T-helper 1 cell (primary cell): ENCODE measurements at regions not wholly inside any gene's neighbourhood (a gene's known extent, or its start where the extent isn't known, plus 50 kb on each side); places are given as distances from the start of the nearest gene placed in this dataset.
"Not testable (repeated sequence)": the region's sequence is repeated elsewhere in the genome, so short reads cannot be mapped to it uniquely, and the experiment has no call there.

ENCODE experiments used
- DNase-seq, 5 donors: peaks; one replicate each; pipeline ENCODE4 v3.0.0-alpha.2; 2012 to 2020

DNA sequence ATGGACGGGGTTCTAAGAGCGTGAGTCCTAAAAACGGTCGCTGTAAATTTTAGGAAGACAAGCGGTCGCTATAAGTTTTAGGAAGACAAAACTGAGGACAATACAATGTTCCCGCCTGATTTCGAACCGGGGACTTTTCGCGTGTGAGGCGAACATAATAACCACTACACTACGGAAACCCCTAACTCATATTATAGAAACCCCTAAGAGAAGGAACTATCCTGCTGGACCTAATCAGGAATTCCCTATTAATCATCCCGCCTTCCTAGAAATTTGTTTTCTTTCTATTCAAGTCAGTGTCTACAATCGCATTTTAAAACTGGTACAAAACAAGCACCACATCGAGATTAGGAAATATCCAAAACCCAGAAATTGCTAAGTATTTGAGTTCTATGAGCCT, 183.8 kb downstream of the OR2B2 start:
- no peak for DNase-seq

DNA sequence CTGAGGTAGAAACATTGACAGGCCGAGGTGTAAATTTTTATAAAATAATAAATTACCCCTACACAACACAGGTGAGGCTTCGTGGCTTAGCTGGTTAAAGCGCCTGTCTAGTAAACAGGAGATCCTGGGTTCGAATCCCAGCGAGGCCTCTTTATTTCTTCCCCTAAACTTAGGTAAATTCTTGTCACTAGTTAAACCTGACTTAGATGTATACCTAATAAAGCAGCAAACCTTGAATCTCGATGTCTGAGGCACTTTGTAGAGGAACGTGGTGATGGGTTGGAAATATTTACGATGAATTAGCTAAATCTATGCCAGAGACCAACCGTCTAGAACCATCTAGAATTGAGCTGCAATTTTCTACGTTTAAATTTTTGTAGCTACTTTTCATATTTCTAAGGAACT, 185.6 kb downstream of the OR2B2 start:
- DNase-seq, result no peak

DNA sequence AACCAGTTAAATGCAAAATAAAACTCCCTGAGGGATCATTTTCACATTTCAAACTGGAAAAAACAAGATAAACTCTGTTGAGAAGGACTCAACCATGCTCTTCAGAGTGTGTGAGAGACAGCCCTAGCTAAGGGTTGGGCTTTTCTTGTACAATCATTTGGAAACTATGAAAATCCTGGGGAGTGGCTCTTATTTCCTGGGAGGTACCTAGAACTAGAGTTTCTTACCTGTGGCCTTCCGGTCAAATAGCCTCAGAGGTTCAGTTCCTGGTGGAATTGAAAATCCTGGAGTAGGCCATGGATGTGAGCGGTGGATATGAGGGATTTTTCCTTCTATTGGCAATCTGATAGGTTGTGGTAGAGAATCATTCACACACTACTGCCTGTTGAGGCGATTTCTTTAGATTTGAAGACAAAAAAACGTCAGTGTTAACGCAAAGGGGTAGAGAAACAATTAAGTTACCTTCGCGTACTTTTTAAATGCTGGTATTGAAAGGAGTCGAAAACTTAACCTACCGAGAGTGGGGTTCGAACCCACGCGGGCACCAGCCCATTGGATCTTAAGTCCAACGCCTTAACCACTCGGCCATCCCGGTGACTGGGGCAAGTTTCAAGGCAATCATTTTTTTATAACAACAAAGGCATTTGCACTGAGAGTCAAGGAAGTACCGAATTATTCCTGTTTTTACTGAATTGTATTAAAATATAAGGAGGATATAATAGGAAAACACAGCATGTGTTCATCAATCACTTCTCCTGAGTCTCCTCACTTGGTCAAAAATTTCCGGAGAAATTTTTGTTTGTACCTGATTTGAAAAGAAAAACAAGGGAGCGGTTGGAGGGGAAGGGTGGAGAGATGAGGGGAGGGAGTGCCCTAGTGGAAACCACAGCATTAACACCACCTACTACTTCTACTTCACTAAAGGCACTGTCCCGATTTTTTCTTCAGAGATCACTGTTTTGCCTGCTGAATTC, 191.3 kb downstream of the OR2B2 start:
- no peak for DNase-seq

DNA sequence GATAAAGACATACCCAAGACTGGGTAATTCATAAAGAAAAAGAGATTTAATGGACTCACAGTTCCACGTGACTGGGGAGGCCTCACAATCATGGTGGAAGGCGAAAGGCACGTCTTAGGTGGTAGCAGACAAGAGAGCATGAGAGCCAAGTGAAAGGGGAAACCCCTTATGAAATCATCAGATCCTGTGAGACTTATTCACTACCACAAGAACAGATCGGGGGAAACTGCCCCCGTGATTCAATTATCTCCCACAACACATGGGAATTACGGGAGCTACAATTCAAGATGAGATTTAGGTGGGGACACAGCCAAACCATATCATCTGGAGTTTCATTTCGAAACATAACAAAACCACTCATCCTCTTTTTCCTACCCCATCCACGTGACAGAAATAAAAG, 193.2 kb downstream of the OR2B2 start:
- not testable (repeated sequence) for DNase-seq

DNA sequence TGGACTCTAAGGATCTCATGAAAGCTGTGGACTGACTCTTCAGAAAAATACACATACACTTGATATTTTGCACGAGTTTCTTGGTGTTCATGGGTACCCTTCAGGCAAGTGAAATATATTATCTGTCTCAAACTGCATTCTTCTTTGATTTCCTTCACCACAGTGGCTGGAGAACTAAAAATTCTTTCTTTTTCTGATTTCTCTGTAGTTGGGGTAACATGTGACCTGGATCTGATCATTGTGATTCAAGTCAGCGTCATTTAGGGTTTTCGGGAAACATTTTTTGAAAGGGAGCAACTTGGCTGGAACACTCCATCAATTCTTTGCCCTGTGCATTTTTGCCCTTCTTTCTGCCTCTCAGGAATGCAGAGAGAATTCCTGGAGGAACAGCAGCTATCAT, 205.8 kb downstream of the OR2B2 start:
- DNase-seq, result no peak

DNA sequence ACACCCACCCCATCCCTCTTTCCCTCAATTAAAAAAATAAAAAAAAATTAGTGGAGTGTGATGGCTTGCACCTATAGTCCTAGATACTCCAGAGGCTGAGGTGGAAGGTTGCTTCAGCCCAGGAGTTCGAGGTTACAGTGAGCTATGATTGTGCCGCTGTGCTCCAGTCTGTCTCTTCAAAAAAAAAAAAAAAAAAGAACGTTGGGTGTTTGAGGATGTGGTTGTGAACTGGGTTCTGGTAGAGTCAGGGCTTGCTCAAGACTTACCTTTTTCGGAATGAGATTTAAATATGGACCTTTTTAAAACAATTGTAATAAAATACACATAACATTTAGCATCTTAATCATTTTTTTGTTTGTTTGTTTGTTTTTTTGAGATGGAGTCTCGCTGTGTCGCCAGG, 211.9 kb downstream of the OR2B2 start:
- DNase-seq, result no peak

DNA sequence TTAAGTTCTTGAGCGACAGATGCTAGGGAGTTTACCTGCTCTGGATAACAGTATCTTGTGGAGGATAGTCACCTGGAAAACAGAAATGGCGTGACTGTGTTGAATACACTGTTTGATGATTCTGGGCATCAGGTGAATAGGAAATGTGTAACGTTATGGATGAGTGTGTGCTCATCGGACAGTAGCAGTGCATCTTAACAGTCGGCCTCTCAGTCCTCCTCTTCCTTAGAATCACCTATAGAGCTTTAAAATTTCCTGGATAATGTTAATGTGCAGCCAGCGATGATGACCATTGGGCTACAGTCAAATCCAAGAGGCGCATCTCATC, 217.7 kb downstream of the OR2B2 start:
- no peak for DNase-seq

DNA sequence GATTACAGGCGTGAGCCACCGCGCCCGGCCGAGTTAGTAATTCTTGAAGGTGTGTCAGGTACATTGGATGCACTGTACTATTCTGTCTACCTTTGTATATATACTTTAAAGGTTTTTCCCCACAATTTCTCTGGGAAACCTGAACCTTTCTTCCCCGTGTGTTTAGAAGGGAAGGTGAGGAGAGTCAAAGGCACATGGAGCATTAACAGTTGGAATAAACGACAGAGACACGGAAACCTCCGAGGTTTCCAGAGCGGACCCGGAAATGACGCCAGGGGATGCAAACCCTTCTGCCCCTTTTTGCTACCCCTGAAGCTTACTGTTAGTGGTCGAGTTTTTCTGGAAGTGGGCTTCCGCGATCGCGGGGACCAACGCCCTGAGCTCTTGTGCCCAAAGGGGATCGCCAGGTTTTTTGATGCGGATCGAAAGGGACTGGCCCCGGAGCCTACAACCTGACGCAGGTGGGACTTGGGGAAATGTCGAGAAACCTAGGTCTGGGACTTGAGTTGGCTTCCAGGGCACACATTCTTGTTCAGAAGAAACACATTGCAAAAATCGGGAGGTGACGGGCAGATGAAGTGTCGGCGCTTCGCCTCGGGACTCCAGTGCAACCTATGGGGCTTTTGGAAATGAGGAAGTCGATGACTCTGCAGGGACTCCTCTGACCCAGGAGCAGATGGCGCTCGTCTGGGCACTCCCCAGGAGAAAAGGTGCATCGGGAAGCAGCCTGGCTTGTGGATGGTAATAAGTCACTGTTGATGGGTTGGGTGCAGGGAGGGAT, 218.2 kb downstream of the OR2B2 start:
- peak in 2 of 5 donors; percentile 13 to 55 for DNase-seq

DNA sequence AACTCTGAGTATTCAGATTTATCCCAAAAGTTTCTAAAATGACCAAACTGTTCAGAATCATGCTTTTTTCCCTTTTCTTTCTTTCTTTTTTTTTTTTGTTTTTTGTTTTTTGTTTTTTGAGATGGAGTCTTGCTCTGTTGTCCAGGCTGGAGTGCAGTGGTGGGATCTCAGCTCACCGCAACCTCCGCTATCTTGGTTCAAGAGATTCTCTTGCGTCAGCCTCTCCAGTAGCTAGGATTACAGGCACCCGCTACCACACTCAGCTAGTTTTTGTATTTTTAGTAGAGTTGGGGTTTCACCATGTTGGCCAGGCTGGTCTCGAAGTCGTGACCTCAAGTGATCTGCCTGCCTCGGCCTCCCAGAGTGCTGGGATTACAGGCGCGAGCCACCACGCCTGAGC, 219.2 kb upstream of the ZNF184 start:
- not testable (repeated sequence) for DNase-seq

DNA sequence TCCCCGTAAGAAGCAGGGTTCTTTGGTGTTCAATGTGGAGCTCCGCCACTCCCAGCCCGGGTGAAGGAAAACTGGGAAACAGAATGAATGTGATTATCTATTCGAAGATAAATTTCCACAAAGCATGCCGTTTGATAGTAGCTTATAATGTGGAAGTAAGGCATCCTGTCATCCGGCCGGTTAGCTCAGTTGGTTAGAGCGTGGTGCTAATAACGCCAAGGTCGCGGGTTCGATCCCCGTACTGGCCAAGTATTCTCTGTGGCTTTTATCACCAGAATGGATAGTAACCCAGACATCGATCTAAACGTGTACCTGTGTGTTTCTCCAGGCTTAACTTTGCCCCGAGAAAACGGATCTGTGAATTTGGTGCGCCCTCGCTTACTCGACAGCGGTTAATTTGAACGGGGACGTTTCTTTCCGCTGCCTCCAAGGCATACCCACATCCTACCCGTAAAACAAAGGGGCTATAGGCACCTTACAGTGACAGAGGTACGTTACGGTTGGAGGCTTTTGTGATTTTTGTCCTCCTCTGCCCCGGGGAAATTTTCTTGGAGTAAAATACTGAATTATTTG, 215.2 kb upstream of the ZNF184 start:
- DNase-seq, result peak; percentile 56 to 89 (median 78)

DNA sequence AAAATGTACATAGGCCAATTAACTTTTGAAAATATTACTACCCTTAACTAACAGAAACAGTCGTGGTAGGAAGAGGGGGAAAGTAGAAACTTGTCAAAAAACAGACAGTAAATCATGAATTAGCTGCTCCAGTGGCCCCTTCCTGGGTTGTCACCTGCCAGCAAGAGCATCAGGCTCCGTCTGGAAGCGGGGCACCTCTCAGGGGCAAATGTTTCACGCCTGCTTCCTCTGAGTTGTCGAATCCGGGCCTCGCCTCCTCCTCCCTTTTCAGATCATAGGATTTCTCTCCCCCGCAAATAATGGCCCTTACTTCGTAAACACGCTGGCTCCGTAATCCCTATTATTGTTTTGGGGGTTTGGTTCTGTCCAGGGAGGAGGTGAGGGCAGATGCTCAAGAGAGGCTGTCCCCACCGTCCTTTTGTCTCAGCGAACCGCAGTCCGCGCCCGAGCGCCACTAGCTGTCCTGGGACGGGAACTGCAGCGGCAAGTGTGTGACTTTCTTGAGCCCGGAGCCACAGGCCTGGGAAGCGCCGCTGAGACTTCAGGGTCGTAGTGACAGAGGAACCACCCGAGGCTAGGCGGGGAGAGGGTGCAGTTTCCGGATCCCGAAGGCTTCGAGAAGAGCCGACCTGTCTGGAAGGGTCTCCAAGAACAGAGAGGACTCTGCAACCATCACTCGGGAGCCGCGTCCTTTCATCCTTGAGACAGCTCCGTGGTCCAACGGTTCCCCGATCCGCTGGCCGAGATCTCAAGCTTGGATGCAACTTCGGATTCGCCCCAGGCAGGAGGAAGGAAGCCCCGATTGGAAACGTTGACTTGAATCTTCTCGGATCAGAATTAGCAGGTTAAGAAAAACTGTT, 214.5 kb upstream of the ZNF184 start:
- peak; percentile 33 to 84 (median 67) for DNase-seq

DNA sequence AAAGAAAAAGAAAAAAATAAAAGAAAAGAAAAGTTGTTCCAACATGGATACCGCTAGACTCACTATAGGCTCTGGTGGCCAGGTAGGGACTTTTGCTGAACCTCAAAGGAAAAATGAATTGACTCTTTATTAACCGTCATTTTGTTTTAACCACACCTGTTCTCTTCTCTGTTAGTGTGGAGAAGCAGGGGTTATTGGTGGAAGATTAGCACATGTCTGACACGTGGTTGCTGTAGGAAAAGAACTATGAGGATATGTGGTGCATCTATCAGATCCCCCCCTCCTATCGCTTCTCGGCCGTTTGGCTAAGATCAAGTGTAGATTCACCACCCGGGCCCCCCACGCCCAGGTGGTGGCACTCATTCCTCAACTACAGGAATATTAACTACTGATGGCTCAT, 212.4 kb upstream of the ZNF184 start:
- no peak for DNase-seq

DNA sequence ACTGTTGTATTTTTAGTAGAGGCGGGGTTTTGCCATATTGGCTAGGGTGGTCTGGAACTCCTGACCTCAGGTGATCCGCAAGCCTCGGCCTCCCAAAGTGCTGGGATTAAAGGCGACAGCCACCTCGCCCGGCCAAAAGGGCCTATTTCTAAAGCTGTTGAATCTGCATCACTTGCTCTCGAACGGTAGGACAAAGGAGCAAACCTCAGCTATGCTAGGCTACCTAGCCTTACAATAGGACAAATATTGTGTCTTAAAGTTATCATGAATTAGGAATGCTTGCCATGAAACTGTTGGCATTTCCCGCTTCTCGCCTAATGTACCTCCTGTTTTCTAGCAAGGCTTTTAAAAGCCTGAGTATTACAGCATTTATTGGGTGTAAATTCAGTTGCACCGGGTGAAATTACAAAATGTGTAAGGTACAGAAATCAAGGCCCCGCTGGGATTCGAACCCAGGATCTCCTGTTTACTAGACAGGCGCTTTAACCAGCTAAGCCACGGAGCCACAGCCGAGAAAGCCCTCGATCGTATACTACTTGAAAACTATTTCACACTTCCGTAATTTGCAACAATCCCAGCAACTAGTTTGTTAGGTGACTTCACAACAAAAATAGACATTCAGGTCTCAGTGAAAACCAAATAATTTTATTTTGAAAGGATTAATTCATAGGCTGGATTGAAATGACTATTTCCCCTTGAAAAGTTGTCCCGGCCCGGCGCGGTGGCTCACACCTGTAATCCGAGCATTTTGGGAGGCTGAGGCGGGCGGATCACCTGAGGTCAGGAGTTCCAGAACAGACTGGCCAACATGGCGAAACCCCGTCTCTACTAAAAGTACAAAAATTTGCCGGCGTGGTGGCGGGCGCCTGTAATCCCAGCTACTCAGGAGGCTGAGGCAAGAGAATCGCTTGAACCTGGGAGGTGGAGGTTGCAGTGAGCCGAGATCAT, 211.6 kb upstream of the ZNF184 start:
- DNase-seq, result peak in 4 of 5 donors; percentile 26 to 63 (median 46)

DNA sequence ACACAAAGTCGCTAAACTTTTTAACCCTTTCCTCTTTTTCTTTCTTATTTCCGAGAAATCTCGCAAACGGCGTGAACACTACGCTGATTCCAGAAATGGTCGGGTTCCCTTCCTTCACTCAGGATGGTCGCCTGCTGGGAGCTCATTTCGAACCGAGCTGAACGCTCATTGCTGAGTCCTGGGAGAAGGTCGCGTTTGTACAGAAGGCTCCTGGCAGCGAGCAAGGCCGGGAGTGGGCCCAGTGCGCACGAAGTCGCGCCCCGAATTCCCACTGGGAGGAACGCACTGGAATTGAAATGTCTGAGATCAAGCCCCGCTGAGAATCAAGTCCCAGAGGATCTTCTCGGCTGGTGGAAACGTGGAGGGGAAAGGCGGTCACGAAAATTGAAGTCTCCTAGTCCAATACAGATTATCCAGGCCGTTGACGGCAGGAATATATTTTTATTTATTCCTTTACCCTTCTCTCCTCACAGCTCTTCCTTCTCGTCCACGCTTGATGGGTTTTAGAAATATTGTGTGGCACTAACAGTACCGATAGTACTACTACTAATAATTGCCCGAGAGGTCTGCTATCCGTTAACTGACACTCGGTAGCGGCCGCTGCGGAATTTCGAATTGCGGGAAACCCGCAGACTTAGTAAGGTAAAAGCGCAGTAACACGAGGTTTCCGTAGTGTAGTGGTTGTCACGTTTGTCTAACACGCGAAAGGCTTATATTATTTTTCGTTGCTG, 207.2 kb upstream of the ZNF184 start:
- no peak for DNase-seq

DNA sequence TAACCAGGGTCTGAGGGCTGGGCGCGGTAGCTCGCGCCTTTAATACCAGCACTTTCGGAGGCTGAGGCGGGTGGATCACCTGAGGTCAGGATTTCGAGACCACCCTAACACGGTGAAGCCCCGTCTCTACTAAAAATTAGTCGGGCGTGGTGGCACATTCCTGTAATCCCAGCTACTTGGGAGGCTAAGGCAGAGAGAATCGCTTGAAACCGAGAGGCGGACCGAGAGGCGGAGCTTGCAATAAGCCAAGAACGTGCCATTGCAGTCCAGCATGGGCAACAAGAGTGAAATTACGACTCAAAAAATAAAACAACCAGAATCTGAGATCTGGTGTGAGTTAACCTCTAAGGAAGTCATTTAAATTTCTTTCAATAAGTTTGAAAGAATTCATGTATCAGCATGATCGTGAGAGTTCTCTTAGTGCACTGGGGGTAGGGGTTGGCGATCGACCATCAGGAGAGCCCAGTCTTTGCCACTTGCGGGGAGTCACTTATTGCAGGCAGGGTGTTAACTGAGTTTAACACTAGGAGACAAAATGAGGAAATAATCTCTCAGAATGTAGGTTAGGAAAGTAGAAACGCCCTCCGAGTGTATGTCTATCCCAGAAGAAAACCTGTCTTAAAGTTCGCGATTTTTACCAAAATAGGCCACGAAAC, 206.5 kb upstream of the ZNF184 start:
- no peak for DNase-seq

DNA sequence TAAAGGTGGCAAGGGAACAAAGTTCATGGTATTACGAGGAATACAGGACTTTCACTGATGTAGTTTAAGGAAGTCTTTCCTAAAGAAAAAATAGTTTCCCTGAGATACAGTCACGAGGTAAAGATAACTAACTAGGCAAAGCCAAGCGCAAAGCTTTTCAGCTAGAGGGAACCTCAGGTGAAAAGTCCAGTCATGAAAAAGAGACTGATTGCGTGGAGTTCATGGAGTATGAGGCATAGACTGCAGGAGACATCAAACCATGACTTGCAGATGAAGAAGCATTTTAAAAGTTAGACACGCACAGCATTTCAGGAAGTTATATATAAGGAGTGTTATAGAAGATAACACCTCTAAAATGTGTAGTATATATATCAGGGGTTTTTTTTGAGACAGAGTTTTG, 205.6 kb upstream of the ZNF184 start:
- no peak for DNase-seq

DNA sequence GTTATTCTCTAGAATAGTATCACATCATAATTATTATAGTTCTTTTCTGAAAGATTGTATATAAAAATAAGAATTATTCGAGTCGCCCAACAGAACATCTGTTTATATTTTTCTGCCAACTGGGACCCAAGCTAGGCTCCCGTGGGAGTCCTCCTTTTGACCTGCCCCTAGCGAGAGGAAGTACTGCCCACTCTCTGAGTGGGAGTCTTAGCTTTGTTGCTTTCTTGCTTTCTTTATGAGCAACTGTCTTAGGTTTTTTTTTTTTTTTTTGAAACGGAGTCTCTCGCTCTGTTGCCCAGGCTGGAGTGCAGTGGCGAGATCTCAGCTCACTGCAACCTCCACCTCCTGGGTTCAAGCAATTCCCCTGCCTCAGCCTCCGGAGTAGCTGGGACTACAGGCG, 202.0 kb upstream of the ZNF184 start:
- no peak for DNase-seq

DNA sequence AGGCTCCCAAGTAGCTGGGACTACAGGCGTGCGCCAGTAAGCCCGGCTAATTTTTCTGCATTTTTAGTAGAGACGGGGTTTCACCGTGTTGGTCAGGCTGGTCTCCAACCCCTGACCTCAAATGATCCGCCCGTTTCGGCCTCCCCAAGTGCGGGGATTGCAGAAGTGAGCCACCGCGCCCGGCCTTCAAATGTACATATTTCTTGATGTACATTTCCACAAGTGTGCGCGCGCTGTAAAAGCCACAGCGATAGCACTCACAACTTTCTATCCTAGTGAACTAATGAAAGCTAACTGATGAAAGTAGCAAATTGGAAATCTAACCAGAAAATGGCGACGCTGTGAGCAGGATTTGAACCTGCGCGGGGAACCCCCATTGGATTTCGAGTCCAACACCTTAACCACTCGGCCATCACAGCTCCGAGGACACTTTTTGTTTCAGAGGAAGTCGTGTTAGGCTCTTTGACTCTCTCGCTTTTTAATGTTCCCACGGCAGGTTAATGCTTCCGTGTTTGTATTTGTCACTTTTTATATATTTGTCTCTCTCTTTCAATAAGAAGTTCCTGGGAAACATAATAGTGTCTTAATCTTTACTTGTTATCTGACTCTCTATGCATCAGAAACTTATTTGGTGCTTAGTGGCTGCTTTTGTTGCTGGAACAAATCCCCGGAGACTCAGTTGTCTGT, 199.4 kb upstream of the ZNF184 start:
- DNase-seq, result peak in 1 of 5 donors; percentile 72

DNA sequence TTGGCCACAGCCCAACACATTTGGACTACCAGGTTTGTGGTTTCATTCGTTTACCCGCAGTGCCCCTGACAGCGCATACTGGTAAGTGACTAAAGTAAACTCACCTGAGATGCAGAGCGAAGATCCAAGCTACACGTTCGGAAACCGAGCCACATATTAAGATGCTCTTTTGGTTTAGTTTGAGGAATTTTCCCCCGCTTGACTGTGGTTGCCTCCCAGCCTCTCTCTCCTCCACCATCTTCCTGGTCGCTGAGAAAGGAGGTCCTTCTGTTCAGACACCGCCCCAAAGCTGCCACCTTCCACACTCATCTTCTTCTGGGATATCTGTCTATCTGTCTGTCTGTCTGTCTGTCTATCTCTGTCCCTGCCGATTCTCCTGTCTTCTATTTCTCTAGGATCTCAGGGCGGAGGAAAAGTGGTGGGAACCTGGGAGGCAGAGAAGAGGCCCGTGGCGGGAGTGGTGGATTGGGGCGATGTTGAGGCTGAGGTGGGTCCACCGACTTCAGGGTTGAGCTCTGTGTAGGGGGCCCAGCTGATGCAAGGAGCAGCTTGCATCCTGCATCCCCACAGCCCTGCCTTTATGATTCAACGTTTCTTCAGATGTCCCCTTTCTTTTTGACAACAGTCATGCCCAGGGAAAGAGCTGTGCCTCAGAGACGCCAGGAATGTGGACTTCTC, 196.9 kb upstream of the ZNF184 start:
- no peak for DNase-seq
